ENCODE measurements at regions not wholly inside any gene's neighbourhood (a gene's known extent, or its start where the extent isn't known, plus 50 kb on each side); places are given as distances from the start of the nearest gene placed in this dataset.
"Not testable (repeated sequence)": the region's sequence is repeated elsewhere in the genome, so short reads cannot be mapped to it uniquely, and the experiment has no call there.

GRCh38 chr1:157287462-157287861, 149.3 kb upstream of the ETV3 start:
- no peak for DNase-seq

DNA sequence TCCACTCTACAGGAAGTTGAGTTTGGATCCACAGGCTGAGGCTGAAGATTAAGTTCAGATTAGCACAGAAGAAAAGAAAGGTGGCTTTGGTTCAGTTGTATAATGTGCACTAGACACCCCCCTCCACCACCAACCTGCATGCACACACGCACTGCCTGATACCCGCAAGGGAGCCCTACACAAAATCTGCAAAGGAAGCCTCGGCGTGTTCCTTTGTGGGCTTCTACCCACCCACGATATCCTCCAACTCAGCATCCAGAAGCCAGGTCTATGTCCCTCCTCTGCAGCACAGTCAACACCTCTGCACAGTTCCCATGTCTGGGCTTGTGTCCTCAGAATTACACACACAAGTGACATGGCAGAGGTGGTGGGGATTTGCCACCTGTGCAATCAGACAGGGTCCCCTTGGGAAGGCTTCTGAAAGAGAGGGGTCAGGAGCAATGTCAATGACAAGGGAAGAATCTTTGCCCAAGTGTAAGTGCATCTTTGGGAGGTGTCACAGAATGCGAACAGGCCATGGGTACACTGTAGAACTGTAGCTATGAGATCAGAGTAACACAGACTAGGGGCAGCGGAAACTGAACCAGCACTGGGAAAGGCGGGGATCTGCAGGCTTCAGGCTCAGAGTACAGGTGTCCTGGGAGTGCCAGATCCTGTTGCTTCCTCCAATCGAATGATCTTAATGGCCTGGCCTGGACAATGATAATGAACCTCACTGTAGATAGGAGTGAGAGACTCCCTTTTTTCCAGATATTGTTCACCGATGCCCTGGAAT, 148.6 kb upstream of the ETV3 start:
- DNase-seq: no peak

GRCh38 chr1:157286096-157286495, 147.9 kb upstream of the ETV3 start:
- no peak for DNase-seq

- no peak for DNase-seq
Measured at GRCh38 chr1:157284451-157284850, 146.3 kb upstream of the ETV3 start.

DNA sequence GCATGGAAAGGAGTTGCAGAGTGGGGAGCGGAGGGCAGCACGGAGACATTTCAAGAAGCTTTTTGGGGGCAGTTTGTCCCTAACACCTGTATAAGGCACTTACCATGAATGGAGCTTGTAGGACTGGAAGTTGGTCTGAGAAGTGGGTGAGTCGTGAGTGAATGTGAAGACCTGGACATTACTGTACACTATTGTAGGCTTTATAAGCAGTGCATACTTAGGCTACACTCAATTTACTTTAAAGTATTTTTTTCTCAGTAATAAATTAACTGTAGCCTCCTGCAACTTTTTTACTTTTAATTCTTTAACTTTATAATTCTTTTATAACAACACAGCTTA, 141.6 kb upstream of the ETV3 start:
- no peak for DNase-seq

GRCh38 chr1:157279138-157279801, 141.1 kb upstream of the ETV3 start:
- DNase-seq: no peak

DNA sequence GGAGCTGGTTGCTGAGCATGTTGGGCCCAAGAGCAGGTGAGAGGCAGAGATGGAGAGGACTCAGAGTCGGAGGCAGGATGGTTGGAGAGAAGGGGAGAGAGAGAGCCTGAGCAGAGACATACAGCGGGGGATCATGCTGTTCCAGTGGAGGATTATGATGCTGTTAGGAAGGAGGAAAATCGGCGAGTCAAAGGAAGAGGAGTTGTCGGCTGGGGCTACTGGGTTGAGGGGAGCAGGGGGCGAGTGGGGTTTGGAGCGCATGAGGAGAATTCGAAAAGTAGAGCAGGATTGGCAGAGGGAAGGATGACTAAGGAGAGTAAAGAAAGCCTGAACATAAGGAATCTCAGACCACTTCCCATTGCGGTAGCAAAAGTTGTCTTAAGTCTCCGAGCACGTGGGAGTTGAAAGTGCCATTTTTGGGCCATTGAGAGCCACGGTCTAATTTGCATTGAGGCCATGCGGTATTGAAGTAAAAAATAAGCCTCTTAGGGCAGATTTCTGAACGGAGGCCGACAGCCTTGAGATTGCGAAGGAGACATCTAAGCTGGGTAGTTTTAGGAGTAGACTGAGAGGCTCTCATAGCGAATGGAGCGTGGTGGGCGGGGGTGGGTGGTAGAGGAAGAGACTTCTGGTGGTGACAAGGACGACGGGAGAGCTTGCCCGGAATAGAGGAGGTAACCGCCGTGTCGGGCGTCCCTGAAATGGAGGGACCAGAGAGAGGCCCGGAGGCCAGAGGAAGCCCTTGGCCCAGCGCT, 140.4 kb upstream of the ETV3 start:
- no peak for DNase-seq

- DNase-seq: no peak
Measured at GRCh38 chr1:157277913-157278312, 139.7 kb upstream of the ETV3 start.

DNA sequence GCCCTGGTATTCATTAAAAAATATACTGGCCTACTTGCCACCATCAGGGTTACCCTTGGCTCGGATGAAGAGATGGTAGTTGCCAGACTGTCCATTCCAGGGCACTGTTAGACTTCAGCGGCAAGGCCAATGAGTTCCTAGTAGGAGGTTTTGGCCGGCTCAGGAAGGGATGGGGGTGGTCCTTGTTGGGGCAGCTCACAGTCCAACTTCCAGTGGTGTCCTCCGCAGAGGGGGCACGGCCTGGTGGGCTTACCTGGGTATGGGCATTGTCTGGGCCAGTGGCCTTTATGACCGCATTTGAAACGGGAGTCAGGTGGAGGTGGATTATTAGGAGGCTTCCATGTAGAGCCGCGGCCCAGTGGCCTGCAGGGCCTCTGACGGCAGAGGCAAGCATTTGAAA, 139.1 kb upstream of the ETV3 start:
- DNase-seq: no peak

DNA sequence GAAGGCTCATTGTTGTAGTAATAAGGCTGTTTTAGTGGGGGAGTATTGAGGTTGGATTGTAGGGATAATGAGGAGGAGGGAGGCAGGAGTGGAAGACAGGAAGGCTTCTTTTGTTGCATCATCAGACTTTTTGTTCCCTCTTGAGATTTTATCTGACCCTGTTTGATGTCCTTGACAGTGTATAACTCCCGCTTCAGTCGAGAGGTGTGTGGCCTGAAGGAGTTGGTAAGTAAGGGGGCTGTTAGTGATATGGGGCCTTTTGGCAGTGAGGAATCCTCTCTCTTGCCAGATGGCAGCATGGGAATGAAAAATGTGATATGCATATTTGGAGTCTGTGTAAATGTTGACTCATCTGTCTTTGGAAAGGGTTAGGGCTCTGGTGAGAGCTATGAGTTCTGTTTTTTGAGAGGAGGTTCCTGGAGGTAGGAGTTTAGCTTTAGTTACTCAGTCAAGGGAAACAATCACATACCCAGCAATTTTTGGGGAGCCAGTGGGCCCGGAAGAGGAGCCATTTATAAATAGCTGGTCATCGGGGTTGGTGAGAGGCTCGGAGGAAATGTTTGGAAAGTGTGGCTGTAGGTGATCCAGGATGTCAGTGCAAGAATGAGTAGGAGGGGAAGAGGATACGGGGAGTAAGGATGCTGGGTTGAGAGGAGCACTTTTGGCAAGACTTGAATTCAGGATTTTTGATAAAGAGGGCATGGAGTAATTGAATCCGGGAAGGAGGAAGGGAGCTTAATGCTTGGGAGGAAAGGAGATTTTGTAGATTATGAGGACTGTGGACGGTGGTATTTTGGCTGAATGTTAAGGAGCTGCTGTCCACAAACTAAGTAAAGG, 136.7 kb upstream of the ETV3 start:
- DNase-seq: no peak

GRCh38 chr1:157272729-157273524, 134.7 kb upstream of the ETV3 start:
- DNase-seq: no peak

- DNase-seq: no peak
Measured at GRCh38 chr1:157272264-157272663, 134.1 kb upstream of the ETV3 start.

- DNase-seq: no peak
Measured at GRCh38 chr1:157270705-157271274, 132.6 kb upstream of the ETV3 start.

GRCh38 chr1:157269656-157270375, 131.6 kb upstream of the ETV3 start:
- no peak for DNase-seq

- DNase-seq: no peak
Measured at GRCh38 chr1:157262891-157263290, 124.7 kb upstream of the ETV3 start.

GRCh38 chr1:157262422-157262821, 124.2 kb upstream of the ETV3 start:
- no peak for DNase-seq

- not testable (repeated sequence) for DNase-seq
Measured at GRCh38 chr1:157255891-157256290, 117.7 kb upstream of the ETV3 start.

DNA sequence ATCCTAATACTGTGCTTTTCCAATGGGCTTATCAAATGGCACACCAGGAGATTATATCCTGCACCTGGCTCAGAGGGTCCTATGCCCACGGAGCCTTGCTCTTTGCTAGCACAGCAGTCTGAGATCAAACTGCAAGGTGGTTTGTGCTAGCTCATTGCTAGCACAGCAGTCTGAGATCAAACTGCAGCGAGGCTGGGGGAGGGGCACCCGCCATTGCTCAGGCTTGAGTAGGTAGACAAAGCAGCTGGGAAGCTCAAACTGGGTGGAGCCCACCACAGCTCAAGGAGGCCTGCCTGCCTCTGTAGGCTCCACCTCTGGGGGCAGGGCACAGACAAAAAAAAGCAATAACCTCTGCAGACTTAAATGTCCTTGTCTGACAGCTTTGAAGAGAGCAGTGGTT, 116.0 kb upstream of the ETV3 start:
- not testable (repeated sequence) for DNase-seq

DNA sequence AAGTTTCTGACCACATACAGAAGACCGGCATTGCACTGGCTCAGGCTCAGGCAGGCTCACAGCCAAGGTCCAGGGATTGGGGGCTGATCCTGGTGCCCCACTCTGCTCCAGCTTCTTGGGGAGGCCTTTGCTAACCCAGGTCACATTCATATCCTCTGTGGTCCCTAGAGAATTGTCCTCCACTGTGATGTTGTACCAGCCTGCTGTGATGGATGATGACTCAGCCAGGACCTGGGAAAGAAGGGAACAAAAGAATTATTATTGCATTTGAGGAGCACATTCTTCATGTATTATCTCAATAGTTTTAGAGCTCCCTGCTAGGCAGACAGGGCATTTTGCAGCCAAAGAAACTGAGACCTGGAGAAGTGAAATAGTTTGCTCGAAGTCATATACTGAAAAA, 114.3 kb upstream of the ETV3 start:
- no peak for DNase-seq

GRCh38 chr1:157249739-157250138, 111.5 kb upstream of the ETV3 start:
- DNase-seq: no peak

DNA sequence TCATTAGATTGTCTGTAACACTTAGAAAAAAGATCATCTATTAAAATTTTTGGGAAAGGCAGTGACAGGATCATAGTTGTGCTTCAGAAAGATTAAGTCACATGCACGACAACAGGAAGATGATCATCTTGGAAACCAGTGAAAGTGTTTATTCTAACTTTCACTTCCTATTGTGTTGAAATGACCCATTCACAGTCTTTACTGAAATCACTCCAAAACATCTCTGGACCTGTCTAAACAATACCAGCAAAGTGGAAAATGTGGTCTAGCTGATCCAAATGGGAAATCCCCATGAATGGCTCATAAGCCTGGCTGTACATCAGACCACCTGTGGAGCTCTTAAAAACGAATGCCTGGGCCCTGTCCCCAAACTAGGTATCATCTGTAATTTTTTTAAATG, 111.1 kb upstream of the ETV3 start:
- no peak for DNase-seq

Measured in stimulated activated naive CD4-positive, alpha-beta T cell (primary cell).